PC-9 (cell line): ENCODE measurements at regions not wholly inside any gene's neighbourhood (a gene's known extent, or its start where the extent isn't known, plus 50 kb on each side); places are given as distances from the start of the nearest gene placed in this dataset.

ENCODE experiments used
- BruUV-seq: library from RNA; stranded (reverse); fragments of 400-500 nt; replicated peaks from 2 replicates; lab custom pipeline; 2021; lab: Mats Ljungman, UMichigan
- CTCF ChIA-PET: fragments of 300-600 bp; sonication (Branson Sonifier 250); formaldehyde crosslinking; loops from one replicate; lab custom pipeline; 2022; ENCODE audit warnings: antibody characterized with exemption; lab: Charles Lee
- POLR2A ChIA-PET: fragments of 300-600 bp; sonication (Branson Sonifier 250); formaldehyde crosslinking; loops from one replicate; lab custom pipeline; 2022; ENCODE audit warnings: antibody characterized with exemption; ENCODE audit not compliant: unreplicated experiment; lab: Charles Lee
- DNase-seq, 2 experiments: peaks; one replicate each; pipeline versions ENCODE4 v3.0.0 to v3.0.0-alpha.2; 2015 to 2022; ENCODE audit warnings: mixed read lengths in 1 of 2
- H2AFZ ChIP-seq: fragments of 200-600 bp; sonication (generic); 2 replicates; pipeline ENCODE4 v1.8.1; 2017; ENCODE audit warnings: antibody characterized with exemption
- H3F3A ChIP-seq: fragments of 200-600 bp; sonication (generic); 2 replicates; pipeline ENCODE4 v1.8.1; 2017; ENCODE audit warnings: antibody characterized with exemption, mild to moderate bottlenecking, low read depth; ENCODE audit not compliant: insufficient read depth
- H3K27ac ChIP-seq: fragments of 200-600 bp; sonication (generic); 2 replicates; pipeline ENCODE4 v1.6.1; 2016; ENCODE audit warnings: mixed run types
- H3K27me3 ChIP-seq: fragments of 200-600 bp; sonication (generic); 2 replicates; pipeline ENCODE4 v1.6.1; 2016; ENCODE audit warnings: low read depth, mixed run types; ENCODE audit not compliant: insufficient read depth
- H3K36me3 ChIP-seq: fragments of 200-600 bp; sonication (generic); 2 replicates; pipeline ENCODE4 v1.6.1; 2016; ENCODE audit warnings: low read depth, mixed run types
- H3K4me1 ChIP-seq: fragments of 200-600 bp; sonication (generic); replicated peaks from 2 replicates; pipeline ENCODE4 v1.6.1; 2016; ENCODE audit warnings: mixed run types; ENCODE audit not compliant: insufficient read depth
- H3K4me2 ChIP-seq: fragments of 200-600 bp; sonication (generic); 2 replicates; pipeline ENCODE4 v1.6.1; 2017; ENCODE audit warnings: mixed run types
- H3K4me3 ChIP-seq: fragments of 200-600 bp; sonication (generic); 2 replicates; pipeline ENCODE4 v1.6.1; 2016; ENCODE audit warnings: mixed run types
- H3K79me2 ChIP-seq: fragments of 200-600 bp; sonication (generic); 2 replicates; pipeline ENCODE4 v1.6.1; 2017; ENCODE audit warnings: low read depth, mixed run types
- H3K9me2 ChIP-seq: fragments of 200-600 bp; sonication (generic); 2 replicates; pipeline ENCODE4 v1.8.1; 2017; ENCODE audit warnings: mild to moderate bottlenecking; ENCODE audit not compliant: insufficient read depth
- H3K9me3 ChIP-seq: fragments of 200-600 bp; sonication (generic); 2 replicates; pipeline ENCODE4 v1.8.1; 2016; ENCODE audit warnings: low read depth; ENCODE audit not compliant: insufficient read depth
- H4K20me1 ChIP-seq: fragments of 200-600 bp; sonication (generic); 2 replicates; pipeline ENCODE4 v1.8.1; 2017; ENCODE audit not compliant: insufficient read depth
- CTCF ChIP-seq: fragments of 200-600 bp; sonication (generic); conservative IDR thresholded peaks from 2 replicates; pipeline ENCODE4 v1.6.1; 2017; ENCODE audit warnings: mixed run types, antibody characterized with exemption, mild to moderate bottlenecking, moderate library complexity
- EZH2 ChIP-seq: fragments of 200-600 bp; sonication (generic); IDR thresholded peaks from 2 replicates; pipeline ENCODE4 v1.8.0; 2017; ENCODE audit warnings: antibody characterized with exemption, low read depth
- intact Hi-C: fragments of 100-400 bp; cut with micrococcal nuclease; formaldehyde crosslinking; loops from one replicate; pipeline ENCODE4 v1.10.0; 2022; ENCODE audit not compliant: unreplicated experiment

- CTCF ChIA-PET, result no interaction called here
Observed at GRCh38 chr12:107458990-107459389, 226.6 kb upstream of the PWP1 start.

GRCh38 chr12:107459641-107460040 is 226.0 kb upstream of the PWP1 start:
- intact Hi-C loops, result no loop called here
- peaks cover 5% of the 10 kb centered on the region; the same call in 1 of the 2 replicates for H4K20me1 ChIP-seq
- no peak overlapping the region for H2AFZ ChIP-seq
- no peaks in the 10 kb centered on the region for H3F3A ChIP-seq
- no peaks in the 10 kb centered on the region for H3K4me1 ChIP-seq
- CTCF ChIA-PET, result no interaction called here
- no peaks in the 10 kb centered on the region for H3K9me2 ChIP-seq
- no TSS peak for BruUV-seq
- no peaks in the 10 kb centered on the region for H3K36me3 ChIP-seq
- no peaks in the 10 kb centered on the region for H3K9me3 ChIP-seq
- no peak overlapping the region for H3K4me3 ChIP-seq
- H3K79me2 ChIP-seq, result 0 out of 2 replicates have a peak, but pooled peaks cover 11% of the 10 kb centered on the region
- no peak overlapping the region for H3K27ac ChIP-seq
- TF ChIP-seq EZH2 (no peak), CTCF (no peak)
- no peak overlapping the region for H3K4me2 ChIP-seq
- POLR2A ChIA-PET, result no interaction called here
- no peak for DNase-seq
- no peaks in the 10 kb centered on the region for H3K27me3 ChIP-seq

More at GRCh38 chr12:107458990-107459389, 226.6 kb upstream of the PWP1 start:
- TF ChIP-seq EZH2 (no peak), CTCF (no peak)
- H3K4me2 ChIP-seq, result no peak overlapping the region
- 0 out of 2 replicates have a peak, but pooled peaks cover 9% of the 10 kb centered on the region for H3K79me2 ChIP-seq
- H3F3A ChIP-seq, result no peaks in the 10 kb centered on the region
- BruUV-seq, result no TSS peak
- H2AFZ ChIP-seq, result no peak overlapping the region
- no peak overlapping the region for H3K4me3 ChIP-seq
- no peaks in the 10 kb centered on the region for H3K36me3 ChIP-seq
- H3K4me1 ChIP-seq, result no peaks in the 10 kb centered on the region
- H3K27ac ChIP-seq, result no peak overlapping the region
- intact Hi-C loops, result no loop called here
- peaks cover 5% of the 10 kb centered on the region; the same call in 1 of the 2 replicates for H4K20me1 ChIP-seq
- no peaks in the 10 kb centered on the region for H3K27me3 ChIP-seq
- POLR2A ChIA-PET, result no interaction called here
- DNase-seq, result no peak
- no peaks in the 10 kb centered on the region for H3K9me2 ChIP-seq
- H3K9me3 ChIP-seq, result no peaks in the 10 kb centered on the region

GRCh38 chr12:107461222-107461975 is 224.2 kb upstream of the PWP1 start:
- intact Hi-C loops, result no loop called here
- no peaks in the 10 kb centered on the region for H3K27me3 ChIP-seq
- H3K9me2 ChIP-seq, result no peaks in the 10 kb centered on the region
- no peak overlapping the region for H3K4me2 ChIP-seq
- no peak overlapping the region for H3K27ac ChIP-seq
- TF ChIP-seq EZH2, result no peak
- no peak for TF ChIP-seq CTCF
- no peaks in the 10 kb centered on the region for H3K4me1 ChIP-seq
- no TSS peak for BruUV-seq
- no peaks in the 10 kb centered on the region; the same call in 1 of the 2 replicates for H4K20me1 ChIP-seq
- H3K36me3 ChIP-seq, result no peaks in the 10 kb centered on the region
- H3F3A ChIP-seq, result no peaks in the 10 kb centered on the region
- no peak overlapping the region for H2AFZ ChIP-seq
- 0 out of 2 replicates have a peak, but pooled peaks cover 12% of the 10 kb centered on the region for H3K79me2 ChIP-seq
- CTCF ChIA-PET, result no interaction called here
- H3K4me3 ChIP-seq, result no peak overlapping the region
- no peaks in the 10 kb centered on the region for H3K9me3 ChIP-seq
- POLR2A ChIA-PET, result no interaction called here
- DNase-seq, result no peak
